HUES64 (cell line): ENCODE measurements at regions not wholly inside any gene's neighbourhood (a gene's known extent, or its start where the extent isn't known, plus 50 kb on each side); places are given as distances from the start of the nearest gene placed in this dataset.
A peak's percentile ranks its signal among the peaks of the same experiment; 100 is the strongest.
"Not testable (repeated sequence)": the region's sequence is repeated elsewhere in the genome, so short reads cannot be mapped to it uniquely, and the experiment has no call there.

Experiments
- H3K27ac ChIP-seq: 2 replicates; pipeline ENCODE4 v1.7.0; 2013; ENCODE audit warnings: low read depth, low read length, inconsistent platforms
- H3K27me3 ChIP-seq: 2 replicates; pipeline ENCODE4 v1.6.1; 2013; ENCODE audit warnings: mild to moderate bottlenecking, low read length; ENCODE audit not compliant: insufficient read depth
- H3K36me3 ChIP-seq: 2 replicates; pipeline ENCODE4 v1.6.1; 2013; ENCODE audit warnings: mild to moderate bottlenecking, low read length; ENCODE audit not compliant: insufficient read depth
- H3K4me1 ChIP-seq: 2 replicates; pipeline ENCODE4 v1.6.1; 2013; ENCODE audit warnings: mild to moderate bottlenecking, low read length, moderate library complexity; ENCODE audit not compliant: insufficient read depth
- H3K4me3 ChIP-seq: 2 replicates; pipeline ENCODE4 v1.5.1; 2013; ENCODE audit warnings: mild to moderate bottlenecking, low read length, moderate library complexity
- H3K9ac ChIP-seq: 2 replicates; pipeline ENCODE4 v1.6.1; 2013; ENCODE audit warnings: mild to moderate bottlenecking, low read depth, low read length
- H3K9me3 ChIP-seq: 2 replicates; pipeline ENCODE4 v1.6.1; 2013; ENCODE audit warnings: low read depth, low read length; ENCODE audit not compliant: insufficient read depth
- WGBS: fragments of 150-250, 120-280 bp; methylation state at CpG from one replicate; pipeline ENCODE4 v1.1.7; 2013; ENCODE audit warnings: missing lambda C conversion rate; 5-methylcytosine and 5-hydroxymethylcytosine counted together

- no peaks in the 10 kb centered on the region for H3K36me3 ChIP-seq
- H3K27me3 ChIP-seq = no peaks in the 10 kb centered on the region
- H3K9me3 ChIP-seq = no peaks in the 10 kb centered on the region
- H3K9ac ChIP-seq = no peak overlapping the region
- H3K27ac ChIP-seq = peak overlapping the region; percentile 26; the same call in 1 of the 2 replicates
- WGBS = 56% methylated on average over 5 of the region's 5 CpGs
- no peak overlapping the region for H3K4me3 ChIP-seq
- H3K4me1 ChIP-seq = peaks cover 24% of the 10 kb centered on the region
Measured at GRCh38 chr1:243968413-243968812, 82.7 kb upstream of the ZBTB18 start.

GRCh38 chr1:243964915-243965314 is 86.2 kb upstream of the ZBTB18 start:
- H3K9ac ChIP-seq = no peak overlapping the region
- no peak overlapping the region for H3K27ac ChIP-seq
- no peaks in the 10 kb centered on the region for H3K36me3 ChIP-seq
- no peaks in the 10 kb centered on the region for H3K27me3 ChIP-seq
- H3K4me1 ChIP-seq = peaks cover 33% of the 10 kb centered on the region
- no peaks in the 10 kb centered on the region for H3K9me3 ChIP-seq
- 94% methylated on average over 2 of the region's 2 CpGs for WGBS
- no peak overlapping the region for H3K4me3 ChIP-seq

- no peak overlapping the region for H3K9ac ChIP-seq
- no peak overlapping the region for H3K27ac ChIP-seq
- H3K4me1 ChIP-seq = peaks cover 26% of the 10 kb centered on the region
- no peak overlapping the region for H3K4me3 ChIP-seq
- H3K9me3 ChIP-seq = no peaks in the 10 kb centered on the region
- no peaks in the 10 kb centered on the region for H3K27me3 ChIP-seq
- WGBS = 92% methylated on average over 2 of the region's 3 CpGs
- no peaks in the 10 kb centered on the region for H3K36me3 ChIP-seq
Measured at GRCh38 chr1:243963571-243963970, 87.5 kb upstream of the ZBTB18 start.

GRCh38 chr1:243962541-243962940 is 88.5 kb upstream of the ZBTB18 start:
- Histone ChIP-seq H3K27ac (no peak overlapping the region), H3K9ac (no peak overlapping the region), H3K4me3 (no peak overlapping the region), H3K9me3 (no peaks in the 10 kb centered on the region), H3K36me3 (no peaks in the 10 kb centered on the region), H3K27me3 (no peaks in the 10 kb centered on the region), H3K4me1 (peaks cover 18% of the 10 kb centered on the region)
- WGBS = 69% methylated on average over 3 of the region's 3 CpGs

- Histone ChIP-seq H3K27me3 (no peaks in the 10 kb centered on the region), H3K4me3 (no peak overlapping the region), H3K9ac (no peak overlapping the region), H3K9me3 (no peaks in the 10 kb centered on the region), H3K36me3 (no peaks in the 10 kb centered on the region), H3K27ac (no peak overlapping the region), H3K4me1 (peaks cover 18% of the 10 kb centered on the region)
- WGBS = 87% methylated on average over 2 of the region's 2 CpGs
Measured at GRCh38 chr1:243959998-243960397, 91.1 kb upstream of the ZBTB18 start.

- Histone ChIP-seq H3K4me1 (peaks cover 6% of the 10 kb centered on the region; the same call in 1 of the 2 replicates), H3K4me3 (no peak overlapping the region), H3K27me3 (no peaks in the 10 kb centered on the region), H3K36me3 (no peaks in the 10 kb centered on the region), H3K9me3 (no peaks in the 10 kb centered on the region), H3K27ac (no peak overlapping the region), H3K9ac (no peak overlapping the region)
Measured at GRCh38 chr1:243957141-243957540, 93.9 kb upstream of the ZBTB18 start.

GRCh38 chr1:243956450-243956849 is 94.6 kb upstream of the ZBTB18 start:
- Histone ChIP-seq H3K9ac (no peak overlapping the region), H3K4me3 (no peak overlapping the region), H3K4me1 (peaks cover 6% of the 10 kb centered on the region; the same call in 1 of the 2 replicates), H3K36me3 (no peaks in the 10 kb centered on the region), H3K9me3 (no peaks in the 10 kb centered on the region), H3K27ac (no peak overlapping the region), H3K27me3 (no peaks in the 10 kb centered on the region)
- 95% methylated on average over 2 of the region's 3 CpGs for WGBS

- not testable (repeated sequence) for H3K4me1 ChIP-seq, H3K27ac ChIP-seq, H3K27me3 ChIP-seq, H3K9ac ChIP-seq, H3K36me3 ChIP-seq, H3K9me3 ChIP-seq, H3K4me3 ChIP-seq
- 94% methylated on average over 11 of the region's 11 CpGs for WGBS
Measured at GRCh38 chr1:243951207-243951606, 99.9 kb upstream of the ZBTB18 start.

- Histone ChIP-seq H3K27me3 (peaks cover 14% of the 10 kb centered on the region), H3K36me3 (no peaks in the 10 kb centered on the region), H3K4me3 (no peak overlapping the region), H3K9ac (no peak overlapping the region), H3K27ac (no peak overlapping the region), H3K9me3 (no peaks in the 10 kb centered on the region), H3K4me1 (peaks cover 7% of the 10 kb centered on the region)
- 83% methylated on average over 3 of the region's 3 CpGs for WGBS
Measured at GRCh38 chr1:243950166-243950565, 100.1 kb upstream of the AKT3 start.

GRCh38 chr1:243946946-243947345 is 96.9 kb upstream of the AKT3 start:
- Histone ChIP-seq H3K27ac (no peak overlapping the region), H3K27me3 (peaks cover 14% of the 10 kb centered on the region), H3K4me3 (no peak overlapping the region), H3K4me1 (peaks cover 11% of the 10 kb centered on the region), H3K9ac (no peak overlapping the region), H3K9me3 (no peaks in the 10 kb centered on the region), H3K36me3 (no peaks in the 10 kb centered on the region)
- WGBS = 23% methylated on average over 8 of the region's 8 CpGs

- no peaks in the 10 kb centered on the region for H3K9me3 ChIP-seq
- H3K27ac ChIP-seq = no peak overlapping the region
- no peaks in the 10 kb centered on the region for H3K36me3 ChIP-seq
- peaks cover 14% of the 10 kb centered on the region for H3K27me3 ChIP-seq
- no peak overlapping the region for H3K9ac ChIP-seq
- H3K4me1 ChIP-seq = peaks cover 11% of the 10 kb centered on the region
- no peak overlapping the region for H3K4me3 ChIP-seq
- 87% methylated on average over 7 of the region's 7 CpGs for WGBS
Measured at GRCh38 chr1:243946253-243946652, 96.2 kb upstream of the AKT3 start.

- no peak overlapping the region for H3K9ac ChIP-seq
- WGBS = 85% methylated on average over 5 of the region's 5 CpGs
- H3K9me3 ChIP-seq = no peaks in the 10 kb centered on the region
- H3K36me3 ChIP-seq = no peaks in the 10 kb centered on the region
- no peak overlapping the region for H3K27ac ChIP-seq
- no peak overlapping the region for H3K4me3 ChIP-seq
- peaks cover 11% of the 10 kb centered on the region for H3K4me1 ChIP-seq
- H3K27me3 ChIP-seq = peaks cover 14% of the 10 kb centered on the region
Measured at GRCh38 chr1:243945727-243946126, 95.7 kb upstream of the AKT3 start.
